ENCODE measurements at regions not wholly inside any gene's neighbourhood (a gene's known extent, or its start where the extent isn't known, plus 50 kb on each side); places are given as distances from the start of the nearest gene placed in this dataset.

DNA sequence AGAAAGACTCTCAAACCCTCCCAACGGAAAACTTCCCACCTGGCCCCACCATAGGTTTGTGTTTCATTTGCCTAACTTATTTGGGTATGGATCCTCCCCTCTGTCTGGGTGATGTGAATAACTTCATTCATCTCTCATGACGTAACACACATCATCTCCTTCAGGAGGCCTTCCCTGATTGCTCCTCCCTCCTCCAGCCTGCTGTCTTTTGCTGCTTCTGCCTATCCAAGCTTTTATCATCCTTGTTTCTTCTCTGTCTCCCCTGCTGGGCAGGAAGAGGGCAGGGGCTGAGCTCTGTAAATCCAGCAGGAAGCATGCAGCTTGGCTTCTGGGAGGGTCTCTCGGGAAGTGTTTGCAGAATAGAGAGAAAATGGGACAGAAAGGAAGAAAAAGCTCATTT lies 766.0 kb upstream of the TBX3 start:
- no peak for TF ChIP-seq POLR2AphosphoS5 (IDR thresholded peaks at IDR 0.05; ENCODE audit: insufficient read depth, low read depth, low read length)
- TF ChIP-seq, protein P1, sequence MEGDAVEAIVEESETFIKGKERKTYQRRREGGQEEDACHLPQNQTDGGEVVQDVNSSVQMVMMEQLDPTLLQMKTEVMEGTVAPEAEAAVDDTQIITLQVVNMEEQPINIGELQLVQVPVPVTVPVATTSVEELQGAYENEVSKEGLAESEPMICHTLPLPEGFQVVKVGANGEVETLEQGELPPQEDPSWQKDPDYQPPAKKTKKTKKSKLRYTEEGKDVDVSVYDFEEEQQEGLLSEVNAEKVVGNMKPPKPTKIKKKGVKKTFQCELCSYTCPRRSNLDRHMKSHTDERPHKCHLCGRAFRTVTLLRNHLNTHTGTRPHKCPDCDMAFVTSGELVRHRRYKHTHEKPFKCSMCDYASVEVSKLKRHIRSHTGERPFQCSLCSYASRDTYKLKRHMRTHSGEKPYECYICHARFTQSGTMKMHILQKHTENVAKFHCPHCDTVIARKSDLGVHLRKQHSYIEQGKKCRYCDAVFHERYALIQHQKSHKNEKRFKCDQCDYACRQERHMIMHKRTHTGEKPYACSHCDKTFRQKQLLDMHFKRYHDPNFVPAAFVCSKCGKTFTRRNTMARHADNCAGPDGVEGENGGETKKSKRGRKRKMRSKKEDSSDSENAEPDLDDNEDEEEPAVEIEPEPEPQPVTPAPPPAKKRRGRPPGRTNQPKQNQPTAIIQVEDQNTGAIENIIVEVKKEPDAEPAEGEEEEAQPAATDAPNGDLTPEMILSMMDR (IDR thresholded peaks at IDR 0.05; ENCODE audit: extremely low read depth in 1 of 2, insufficient read depth in 1 of 2, low read depth in 1 of 2, low read length in 2 of 2) = no peak
- no peak for TF ChIP-seq POLR2A (IDR thresholded peaks at IDR 0.05; ENCODE audit: low read depth, low read length)
- TF ChIP-seq GATA2 (IDR thresholded peaks at IDR 0.05; ENCODE audit: insufficient read depth, insufficient read length, low read depth, low read length) = no peak
- TF ChIP-seq, protein P2, sequence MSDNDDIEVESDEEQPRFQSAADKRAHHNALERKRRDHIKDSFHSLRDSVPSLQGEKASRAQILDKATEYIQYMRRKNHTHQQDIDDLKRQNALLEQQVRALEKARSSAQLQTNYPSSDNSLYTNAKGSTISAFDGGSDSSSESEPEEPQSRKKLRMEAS (IDR thresholded peaks at IDR 0.05; ENCODE audit: insufficient read depth, insufficient read length) = no peak
- TF ChIP-seq EZH2 (IDR thresholded peaks at IDR 0.05; ENCODE audit: borderline replicate concordance, low read depth, low read length, severe bottlenecking) = no peak
- no peak for TF ChIP-seq JUN (IDR thresholded peaks at IDR 0.05; ENCODE audit: borderline replicate concordance, insufficient read depth, insufficient read length, low read depth)
- no peak for TF ChIP-seq MYC (IDR thresholded peaks at IDR 0.05; ENCODE audit: low read depth, low read length)
- TF ChIP-seq FOS (IDR thresholded peaks at IDR 0.05; ENCODE audit: borderline replicate concordance, insufficient read depth, low read length) = no peak

All from endothelial cell of umbilical vein (primary cell).